Panc1 (cell line): ENCODE measurements at regions not wholly inside any gene's neighbourhood (a gene's known extent, or its start where the extent isn't known, plus 50 kb on each side); places are given as distances from the start of the nearest gene placed in this dataset.

ENCODE experiments used
- ATAC-seq: fragments of 200-7000 bp; cut with Tn5 transposase; 2 replicates; pipeline ENCODE4 v1.9.1; 2020; ENCODE audit warnings: mild to moderate bottlenecking, moderate library complexity
- BruUV-seq: library from RNA; stranded (reverse); fragments of 400-500 nt; replicated peaks from 2 replicates; lab custom pipeline; 2021; lab: Mats Ljungman, UMichigan
- CTCF ChIA-PET: fragments of 300-600 bp; sonication (Branson Sonifier 250); formaldehyde crosslinking; loops from one replicate; lab custom pipeline; 2022; ENCODE audit warnings: antibody characterized with exemption; lab: Charles Lee
- POLR2A ChIA-PET: fragments of 300-600 bp; sonication (Branson Sonifier 250); formaldehyde crosslinking; loops from one replicate; lab custom pipeline; 2022; ENCODE audit warnings: antibody characterized with exemption; lab: Charles Lee
- DNase-seq: peaks from one replicate; pipeline ENCODE4 v3.0.0-alpha.2; 2010; ENCODE audit warnings: low read depth, low spot score
- H3K27ac ChIP-seq: 2 replicates; pipeline ENCODE4 v1.5.1; 2011; ENCODE audit warnings: mild to moderate bottlenecking, low read length, inconsistent platforms
- H3K27me3 ChIP-seq: fragments of 200-500 bp; sonication (Bioruptor generic); 2 replicates; pipeline ENCODE4 v1.6.0; 2014; ENCODE audit warnings: low read length, inconsistent platforms; ENCODE audit not compliant: control insufficient read depth, insufficient read depth
- H3K36me3 ChIP-seq: fragments of 200-500 bp; sonication (Bioruptor generic); 2 replicates; pipeline ENCODE4 v1.5.1; 2014; ENCODE audit warnings: inconsistent platforms, mild to moderate bottlenecking, low read length, moderate library complexity; ENCODE audit not compliant: control insufficient read depth, insufficient read depth
- H3K4me1 ChIP-seq: 2 replicates; pipeline ENCODE4 v1.5.1; 2011; ENCODE audit warnings: inconsistent platforms, mild to moderate bottlenecking, low read length, moderate library complexity; ENCODE audit not compliant: control insufficient read depth, insufficient read depth
- H3K4me3 ChIP-seq, 2 experiments: 2 replicates each; pipeline ENCODE4 v1.5.1; 2011 to 2012; ENCODE audit warnings: low read depth in 2 of 2, low read length in 2 of 2, mild to moderate bottlenecking in 2 of 2, inconsistent platforms in 1 of 2, moderate library complexity in 1 of 2
- H3K9me3 ChIP-seq: fragments of 200-500 bp; sonication (Bioruptor generic); 2 replicates; pipeline ENCODE4 v1.5.1; 2014; ENCODE audit warnings: low read depth, mild to moderate bottlenecking, inconsistent platforms, low read length, moderate library complexity; ENCODE audit not compliant: control insufficient read depth, insufficient read depth
- POLR2AphosphoS5 ChIP-seq: IDR thresholded peaks from 2 replicates; pipeline ENCODE4 v1.6.1; 2012; ENCODE audit warnings: mild to moderate bottlenecking, low read depth, low read length, moderate library complexity
- SIN3A ChIP-seq: IDR thresholded peaks from 2 replicates; pipeline ENCODE4 v1.6.1; 2012; ENCODE audit warnings: low read depth, mild to moderate bottlenecking, low read length, moderate library complexity, borderline replicate concordance; ENCODE audit not compliant: insufficient read depth
- TCF7L2 ChIP-seq: IDR thresholded peaks from 2 replicates; pipeline ENCODE4 v1.6.1; 2011; ENCODE audit warnings: mild to moderate bottlenecking, low read depth, low read length, inconsistent platforms
- in situ Hi-C: cut with HindIII; loops from 2 replicates; pipeline ENCODE4 v1.10.0; 2016; ENCODE audit warnings: low sequenced_read_pairs, low pct_unique_long_range_greater_than_20kb
- intact Hi-C: fragments of 100-400 bp; cut with micrococcal nuclease; formaldehyde crosslinking; loops from one replicate; pipeline ENCODE4 v1.10.0; 2022; ENCODE audit not compliant: unreplicated experiment
- TF ChIP-seq, protein P1 (sequence below), 2 experiments: IDR thresholded peaks; 2 replicates each; pipeline ENCODE4 v1.6.1; 2011 to 2012; ENCODE audit warnings: low read depth in 2 of 2, control low read depth in 1 of 2, low read length in 1 of 2, mild to moderate bottlenecking in 1 of 2, moderate library complexity in 1 of 2; ENCODE audit not compliant: insufficient read depth in 1 of 2
- TF ChIP-seq, protein P2 (sequence below): fragments of 450-650 bp; IDR thresholded peaks from 2 replicates; pipeline ENCODE4 v1.5.1; 2017; ENCODE audit warnings: mild to moderate bottlenecking

DNA sequence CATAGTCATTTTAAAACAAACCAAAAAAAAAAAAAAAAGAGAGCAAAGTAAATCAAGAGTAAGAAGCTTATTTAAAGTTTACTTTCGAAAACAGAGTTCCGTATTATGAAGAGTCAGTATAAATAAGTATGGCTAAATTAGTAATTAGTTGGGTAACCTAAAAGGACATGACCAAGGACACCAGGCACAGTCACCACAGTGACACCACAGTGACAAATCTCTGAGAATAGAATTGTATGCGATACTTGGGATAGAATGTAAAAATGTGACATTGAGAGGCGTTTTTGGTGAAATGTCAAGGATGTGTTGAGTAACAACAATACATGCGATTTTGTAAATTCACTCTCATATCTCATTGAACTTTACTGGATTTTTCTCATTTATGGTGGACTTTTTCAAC, 150.9 kb upstream of the SPEF2 start:
- H3K4me1 ChIP-seq = no peaks in the 10 kb centered on the region
- no TSS peak for BruUV-seq
- in situ Hi-C loops (no loop called here), intact Hi-C loops (no loop called here)
- H3K9me3 ChIP-seq = no peaks in the 10 kb centered on the region
- no peak overlapping the region for H3K27ac ChIP-seq
- DNase-seq (no peak), ATAC-seq (no peak)
- H3K36me3 ChIP-seq = no peaks in the 10 kb centered on the region
- H3K27me3 ChIP-seq = no peaks in the 10 kb centered on the region
- POLR2A ChIA-PET = no interaction called here
- no peak overlapping the region for H3K4me3 ChIP-seq
- CTCF ChIA-PET = no interaction called here
- TF ChIP-seq SIN3A = no peak
- no peak for TF ChIP-seq TCF7L2
- no peak for TF ChIP-seq POLR2AphosphoS5
- TF ChIP-seq, protein P1, sequence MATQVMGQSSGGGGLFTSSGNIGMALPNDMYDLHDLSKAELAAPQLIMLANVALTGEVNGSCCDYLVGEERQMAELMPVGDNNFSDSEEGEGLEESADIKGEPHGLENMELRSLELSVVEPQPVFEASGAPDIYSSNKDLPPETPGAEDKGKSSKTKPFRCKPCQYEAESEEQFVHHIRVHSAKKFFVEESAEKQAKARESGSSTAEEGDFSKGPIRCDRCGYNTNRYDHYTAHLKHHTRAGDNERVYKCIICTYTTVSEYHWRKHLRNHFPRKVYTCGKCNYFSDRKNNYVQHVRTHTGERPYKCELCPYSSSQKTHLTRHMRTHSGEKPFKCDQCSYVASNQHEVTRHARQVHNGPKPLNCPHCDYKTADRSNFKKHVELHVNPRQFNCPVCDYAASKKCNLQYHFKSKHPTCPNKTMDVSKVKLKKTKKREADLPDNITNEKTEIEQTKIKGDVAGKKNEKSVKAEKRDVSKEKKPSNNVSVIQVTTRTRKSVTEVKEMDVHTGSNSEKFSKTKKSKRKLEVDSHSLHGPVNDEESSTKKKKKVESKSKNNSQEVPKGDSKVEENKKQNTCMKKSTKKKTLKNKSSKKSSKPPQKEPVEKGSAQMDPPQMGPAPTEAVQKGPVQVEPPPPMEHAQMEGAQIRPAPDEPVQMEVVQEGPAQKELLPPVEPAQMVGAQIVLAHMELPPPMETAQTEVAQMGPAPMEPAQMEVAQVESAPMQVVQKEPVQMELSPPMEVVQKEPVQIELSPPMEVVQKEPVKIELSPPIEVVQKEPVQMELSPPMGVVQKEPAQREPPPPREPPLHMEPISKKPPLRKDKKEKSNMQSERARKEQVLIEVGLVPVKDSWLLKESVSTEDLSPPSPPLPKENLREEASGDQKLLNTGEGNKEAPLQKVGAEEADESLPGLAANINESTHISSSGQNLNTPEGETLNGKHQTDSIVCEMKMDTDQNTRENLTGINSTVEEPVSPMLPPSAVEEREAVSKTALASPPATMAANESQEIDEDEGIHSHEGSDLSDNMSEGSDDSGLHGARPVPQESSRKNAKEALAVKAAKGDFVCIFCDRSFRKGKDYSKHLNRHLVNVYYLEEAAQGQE (IDR thresholded peaks at IDR 0.05; ENCODE audit: insufficient read depth in 1 of 2, low read depth in 2 of 2, low read length in 1 of 2) = no peak
- TF ChIP-seq, protein P2, sequence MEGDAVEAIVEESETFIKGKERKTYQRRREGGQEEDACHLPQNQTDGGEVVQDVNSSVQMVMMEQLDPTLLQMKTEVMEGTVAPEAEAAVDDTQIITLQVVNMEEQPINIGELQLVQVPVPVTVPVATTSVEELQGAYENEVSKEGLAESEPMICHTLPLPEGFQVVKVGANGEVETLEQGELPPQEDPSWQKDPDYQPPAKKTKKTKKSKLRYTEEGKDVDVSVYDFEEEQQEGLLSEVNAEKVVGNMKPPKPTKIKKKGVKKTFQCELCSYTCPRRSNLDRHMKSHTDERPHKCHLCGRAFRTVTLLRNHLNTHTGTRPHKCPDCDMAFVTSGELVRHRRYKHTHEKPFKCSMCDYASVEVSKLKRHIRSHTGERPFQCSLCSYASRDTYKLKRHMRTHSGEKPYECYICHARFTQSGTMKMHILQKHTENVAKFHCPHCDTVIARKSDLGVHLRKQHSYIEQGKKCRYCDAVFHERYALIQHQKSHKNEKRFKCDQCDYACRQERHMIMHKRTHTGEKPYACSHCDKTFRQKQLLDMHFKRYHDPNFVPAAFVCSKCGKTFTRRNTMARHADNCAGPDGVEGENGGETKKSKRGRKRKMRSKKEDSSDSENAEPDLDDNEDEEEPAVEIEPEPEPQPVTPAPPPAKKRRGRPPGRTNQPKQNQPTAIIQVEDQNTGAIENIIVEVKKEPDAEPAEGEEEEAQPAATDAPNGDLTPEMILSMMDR = no peak

DNA sequence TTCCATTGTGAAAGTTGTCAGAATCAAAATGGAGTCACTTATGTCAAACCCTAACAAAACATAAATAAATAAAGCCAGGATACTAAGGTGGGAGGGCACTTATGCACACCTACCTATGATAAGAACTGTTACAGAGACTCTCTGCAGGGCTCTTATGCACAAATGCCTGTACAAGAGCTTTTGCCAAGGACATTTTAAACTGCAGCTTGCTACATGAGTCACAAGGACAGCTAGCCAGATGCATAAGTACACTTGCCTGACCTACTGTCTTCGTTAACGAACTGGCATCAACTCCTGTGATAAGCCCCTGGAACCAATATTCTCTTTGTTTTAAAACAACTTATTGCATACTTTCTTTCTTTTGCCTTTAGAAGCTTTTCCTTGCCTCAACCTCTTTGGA, 152.9 kb upstream of the SPEF2 start:
- no TSS peak for BruUV-seq
- in situ Hi-C loops (no loop called here), intact Hi-C loops (no loop called here)
- no peaks in the 10 kb centered on the region for H3K36me3 ChIP-seq
- ChIA-PET POLR2A (no interaction called here), CTCF (no interaction called here)
- H3K9me3 ChIP-seq = no peaks in the 10 kb centered on the region
- DNase-seq (no peak), ATAC-seq (no peak)
- H3K27ac ChIP-seq = no peak overlapping the region
- no peaks in the 10 kb centered on the region for H3K27me3 ChIP-seq
- H3K4me3 ChIP-seq = no peak overlapping the region
- H3K4me1 ChIP-seq = no peaks in the 10 kb centered on the region
- TF ChIP-seq SIN3A = no peak
- TF ChIP-seq POLR2AphosphoS5 = no peak
- TF ChIP-seq, protein P1 (IDR thresholded peaks at IDR 0.05; ENCODE audit: insufficient read depth in 1 of 2, low read depth in 2 of 2, low read length in 1 of 2) = no peak
- TF ChIP-seq, protein P2 = no peak
- no peak for TF ChIP-seq TCF7L2
